ENCODE measurements at regions not wholly inside any gene's neighbourhood (a gene's known extent, or its start where the extent isn't known, plus 50 kb on each side); places are given as distances from the start of the nearest gene placed in this dataset.

GRCh38 chr14:99039331-99040041 lies 232.5 kb downstream of the BCL11B start:
- DNase-seq: no peak

- no peak for DNase-seq
Observed at GRCh38 chr14:99040052-99040451, 231.9 kb downstream of the BCL11B start.

- DNase-seq: no peak
Observed at GRCh38 chr14:99040711-99041110, 231.3 kb downstream of the BCL11B start.

GRCh38 chr14:99041141-99041819 lies 230.7 kb downstream of the BCL11B start:
- no peak for DNase-seq

GRCh38 chr14:99041820-99042174 lies 230.2 kb downstream of the BCL11B start:
- DNase-seq: no peak

GRCh38 chr14:99042381-99043266 lies 229.4 kb downstream of the BCL11B start:
- DNase-seq: no peak

- DNase-seq: no peak
Observed at GRCh38 chr14:99043267-99043615, 228.8 kb downstream of the BCL11B start.

- no peak for DNase-seq
Observed at GRCh38 chr14:99043756-99044155, 228.2 kb downstream of the BCL11B start.

GRCh38 chr14:99047441-99048031 lies 224.5 kb downstream of the BCL11B start:
- DNase-seq: no peak

GRCh38 chr14:99050309-99050708 lies 221.7 kb downstream of the BCL11B start:
- DNase-seq: no peak

- DNase-seq: no peak
Observed at GRCh38 chr14:99052467-99052866, 219.5 kb downstream of the BCL11B start.

GRCh38 chr14:99055019-99055418 lies 217.0 kb downstream of the BCL11B start:
- DNase-seq: no peak

- DNase-seq: no peak
Observed at GRCh38 chr14:99055816-99056215, 216.2 kb downstream of the BCL11B start.

- no peak for DNase-seq
Observed at GRCh38 chr14:99057576-99058083, 214.4 kb downstream of the BCL11B start.

- DNase-seq: no peak
Observed at GRCh38 chr14:99058542-99058941, 213.5 kb downstream of the BCL11B start.

GRCh38 chr14:99062216-99062615 lies 209.8 kb downstream of the BCL11B start:
- no peak for DNase-seq

GRCh38 chr14:99062772-99063418 lies 209.1 kb downstream of the BCL11B start:
- no peak for DNase-seq

- DNase-seq: no peak
Observed at GRCh38 chr14:99063620-99064225, 208.3 kb downstream of the BCL11B start.

- DNase-seq: no peak
Observed at GRCh38 chr14:99064262-99064954, 207.6 kb downstream of the BCL11B start.

- DNase-seq: no peak
Observed at GRCh38 chr14:99065551-99065950, 206.4 kb downstream of the BCL11B start.

GRCh38 chr14:99066378-99066777 lies 205.6 kb downstream of the BCL11B start:
- DNase-seq: no peak
